ENCODE measurements at regions not wholly inside any gene's neighbourhood (a gene's known extent, or its start where the extent isn't known, plus 50 kb on each side); places are given as distances from the start of the nearest gene placed in this dataset.
A peak's percentile ranks its signal among the peaks of the same experiment; 100 is the strongest.

GRCh38 chr1:30196457-30196856, 526.9 kb downstream of the MATN1 start:
- DNase-seq: no peak

GRCh38 chr1:30195424-30196134, 527.8 kb downstream of the MATN1 start:
- no peak for DNase-seq

- DNase-seq: peak in 1 of 2 donors; percentile 10
Measured at GRCh38 chr1:30194741-30195423, 528.5 kb downstream of the MATN1 start.

GRCh38 chr1:30194046-30194619, 529.3 kb downstream of the MATN1 start:
- no peak for DNase-seq

- DNase-seq: no peak
Measured at GRCh38 chr1:30192969-30193630, 530.3 kb downstream of the MATN1 start.

- DNase-seq: peak; percentile 80 to 89
Measured at GRCh38 chr1:30191154-30191702, 532.2 kb downstream of the MATN1 start.

GRCh38 chr1:30190511-30191153, 532.8 kb downstream of the MATN1 start:
- DNase-seq: no peak

GRCh38 chr1:30189818-30190500, 533.4 kb downstream of the MATN1 start:
- peak in 1 of 2 donors; percentile 3 for DNase-seq

GRCh38 chr1:30188999-30189398, 534.4 kb downstream of the MATN1 start:
- no peak for DNase-seq

GRCh38 chr1:30188329-30188728, 535.1 kb downstream of the MATN1 start:
- DNase-seq: no peak

- DNase-seq: no peak
Measured at GRCh38 chr1:30187413-30188023, 535.9 kb downstream of the MATN1 start.

GRCh38 chr1:30186586-30186985, 536.8 kb downstream of the MATN1 start:
- no peak for DNase-seq

- no peak for DNase-seq
Measured at GRCh38 chr1:30185809-30186208, 537.6 kb downstream of the MATN1 start.

- DNase-seq: no peak
Measured at GRCh38 chr1:30185313-30185712, 538.1 kb downstream of the MATN1 start.

- no peak for DNase-seq
Measured at GRCh38 chr1:30184393-30185141, 538.8 kb downstream of the MATN1 start.

- no peak for DNase-seq
Measured at GRCh38 chr1:30183895-30184294, 539.5 kb downstream of the MATN1 start.

GRCh38 chr1:30183006-30183405, 540.4 kb downstream of the MATN1 start:
- no peak for DNase-seq

- DNase-seq: no peak
Measured at GRCh38 chr1:30179942-30180543, 543.3 kb downstream of the MATN1 start.

GRCh38 chr1:30176477-30176876, 546.9 kb downstream of the MATN1 start:
- no peak for DNase-seq

GRCh38 chr1:30174499-30174898, 548.9 kb downstream of the MATN1 start:
- DNase-seq: no peak

Measured in inflammatory macrophage (primary cell).